ENCODE measurements at regions not wholly inside any gene's neighbourhood (a gene's known extent, or its start where the extent isn't known, plus 50 kb on each side); places are given as distances from the start of the nearest gene placed in this dataset.

DNA sequence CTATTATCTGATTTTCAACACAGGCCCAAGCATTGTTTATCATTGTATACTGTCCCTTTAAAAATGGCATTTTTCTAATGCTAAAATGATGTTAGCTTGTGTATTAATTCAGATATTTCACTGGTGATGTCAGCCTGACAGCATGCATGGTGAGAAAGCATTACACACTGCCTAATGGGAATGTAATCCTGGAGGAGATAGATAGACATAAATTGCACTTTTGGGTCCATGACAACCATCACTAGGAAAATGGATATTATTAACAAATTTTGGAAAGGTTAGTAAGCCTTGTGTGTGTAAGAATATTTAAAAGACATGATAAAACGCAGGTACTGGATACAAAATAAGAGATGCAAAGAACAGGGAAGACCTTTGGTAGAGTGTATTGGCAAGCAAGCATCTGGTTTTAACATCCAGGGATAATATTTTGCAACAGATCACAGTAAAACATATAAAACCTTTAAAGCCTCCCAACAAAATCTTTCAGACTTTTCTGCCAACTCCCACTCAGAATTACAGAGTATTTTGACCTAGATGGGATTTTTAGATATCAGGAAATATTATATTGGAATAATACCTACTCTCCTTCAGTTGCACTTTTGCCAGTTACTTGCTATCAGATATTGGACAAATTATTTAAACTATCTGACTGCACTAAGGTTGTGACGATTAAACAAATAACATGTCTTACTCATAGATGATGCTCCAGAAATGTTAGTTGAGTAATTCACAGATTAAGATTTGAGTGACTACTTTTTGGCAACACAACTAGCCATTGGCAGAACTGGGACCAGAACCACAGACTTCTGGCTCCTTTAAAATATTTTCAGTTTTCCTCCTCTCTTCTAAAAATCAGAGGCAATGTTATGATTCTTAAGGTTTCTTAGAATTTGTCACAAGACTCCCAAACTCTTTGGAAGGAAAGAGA, 291.6 kb upstream of the SEMA3C start:
- TF ChIP-seq FOXK1 (CRISPR knock-in tag; IDR thresholded peaks at IDR 0.05), result no peak
- TF ChIP-seq SMAD3 (CRISPR knock-in tag; IDR thresholded peaks at IDR 0.05; ENCODE audit: borderline replicate concordance), result no peak
- TF ChIP-seq, protein P1, sequence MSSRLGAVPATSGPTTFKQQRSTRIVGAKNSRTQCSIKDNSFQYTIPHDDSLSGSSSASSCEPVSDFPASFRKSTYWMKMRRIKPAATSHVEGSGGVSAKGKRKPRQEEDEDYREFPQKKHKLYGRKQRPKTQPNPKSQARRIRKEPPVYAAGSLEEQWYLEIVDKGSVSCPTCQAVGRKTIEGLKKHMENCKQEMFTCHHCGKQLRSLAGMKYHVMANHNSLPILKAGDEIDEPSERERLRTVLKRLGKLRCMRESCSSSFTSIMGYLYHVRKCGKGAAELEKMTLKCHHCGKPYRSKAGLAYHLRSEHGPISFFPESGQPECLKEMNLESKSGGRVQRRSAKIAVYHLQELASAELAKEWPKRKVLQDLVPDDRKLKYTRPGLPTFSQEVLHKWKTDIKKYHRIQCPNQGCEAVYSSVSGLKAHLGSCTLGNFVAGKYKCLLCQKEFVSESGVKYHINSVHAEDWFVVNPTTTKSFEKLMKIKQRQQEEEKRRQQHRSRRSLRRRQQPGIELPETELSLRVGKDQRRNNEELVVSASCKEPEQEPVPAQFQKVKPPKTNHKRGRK (CRISPR knock-in tag; IDR thresholded peaks at IDR 0.05; ENCODE audit: borderline replicate concordance), result no peak
- TF ChIP-seq NFATC4 (CRISPR knock-in tag; IDR thresholded peaks at IDR 0.05), result no peak
- no peak for TF ChIP-seq ZNF396 (CRISPR knock-in tag; IDR thresholded peaks at IDR 0.05; ENCODE audit: borderline replicate concordance)
- TF ChIP-seq ZNF423 (CRISPR knock-in tag; IDR thresholded peaks at IDR 0.05), result no peak
- TF ChIP-seq, protein P2, sequence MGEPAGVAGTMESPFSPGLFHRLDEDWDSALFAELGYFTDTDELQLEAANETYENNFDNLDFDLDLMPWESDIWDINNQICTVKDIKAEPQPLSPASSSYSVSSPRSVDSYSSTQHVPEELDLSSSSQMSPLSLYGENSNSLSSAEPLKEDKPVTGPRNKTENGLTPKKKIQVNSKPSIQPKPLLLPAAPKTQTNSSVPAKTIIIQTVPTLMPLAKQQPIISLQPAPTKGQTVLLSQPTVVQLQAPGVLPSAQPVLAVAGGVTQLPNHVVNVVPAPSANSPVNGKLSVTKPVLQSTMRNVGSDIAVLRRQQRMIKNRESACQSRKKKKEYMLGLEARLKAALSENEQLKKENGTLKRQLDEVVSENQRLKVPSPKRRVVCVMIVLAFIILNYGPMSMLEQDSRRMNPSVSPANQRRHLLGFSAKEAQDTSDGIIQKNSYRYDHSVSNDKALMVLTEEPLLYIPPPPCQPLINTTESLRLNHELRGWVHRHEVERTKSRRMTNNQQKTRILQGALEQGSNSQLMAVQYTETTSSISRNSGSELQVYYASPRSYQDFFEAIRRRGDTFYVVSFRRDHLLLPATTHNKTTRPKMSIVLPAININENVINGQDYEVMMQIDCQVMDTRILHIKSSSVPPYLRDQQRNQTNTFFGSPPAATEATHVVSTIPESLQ (CRISPR knock-in tag; IDR thresholded peaks at IDR 0.05), result no peak
- TF ChIP-seq ZNF121 (CRISPR knock-in tag; IDR thresholded peaks at IDR 0.05), result no peak
- no peak overlapping the region for H3K27ac Mint-ChIP-seq
- no peak overlapping the region for H3K4me3 Mint-ChIP-seq
- no peaks in the 10 kb centered on the region for H3K27me3 Mint-ChIP-seq (ENCODE audit: low read depth)
- no peak for ATAC-seq
- no peaks in the 10 kb centered on the region for H3K9me3 Mint-ChIP-seq
- no peaks in the 10 kb centered on the region for H3K4me1 Mint-ChIP-seq
- no peaks in the 10 kb centered on the region for H3K36me3 Mint-ChIP-seq
- POLR2A ChIA-PET, result no interaction called here
- no peak for DNase-seq (ENCODE audit: low spot score)
- CTCF ChIA-PET, result no interaction called here

DNA sequence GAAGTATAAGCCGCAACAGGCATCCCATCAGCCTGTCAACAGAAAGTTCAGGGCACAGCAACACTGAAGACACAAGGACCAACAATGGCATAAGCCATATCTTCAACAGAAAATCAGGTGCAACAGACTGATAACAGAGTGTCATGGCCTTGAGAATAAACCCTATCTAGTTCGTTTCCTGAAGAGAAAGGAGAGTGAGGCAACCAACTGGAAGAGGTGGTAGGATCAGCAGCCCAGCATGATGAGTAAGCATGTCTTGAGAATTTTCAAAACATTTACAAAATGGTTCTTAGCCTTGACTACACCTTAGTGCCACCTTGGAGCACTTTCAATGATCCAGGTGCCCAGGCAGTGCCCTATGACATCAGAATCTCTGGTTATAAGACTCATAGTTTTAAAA, 290.2 kb upstream of the SEMA3C start:
- CTCF ChIA-PET, result no interaction called here
- no peak for ATAC-seq
- no peak for TF ChIP-seq ZNF263 (CRISPR knock-in tag; IDR thresholded peaks at IDR 0.05; ENCODE audit: low read depth)
- TF ChIP-seq, protein P3, sequence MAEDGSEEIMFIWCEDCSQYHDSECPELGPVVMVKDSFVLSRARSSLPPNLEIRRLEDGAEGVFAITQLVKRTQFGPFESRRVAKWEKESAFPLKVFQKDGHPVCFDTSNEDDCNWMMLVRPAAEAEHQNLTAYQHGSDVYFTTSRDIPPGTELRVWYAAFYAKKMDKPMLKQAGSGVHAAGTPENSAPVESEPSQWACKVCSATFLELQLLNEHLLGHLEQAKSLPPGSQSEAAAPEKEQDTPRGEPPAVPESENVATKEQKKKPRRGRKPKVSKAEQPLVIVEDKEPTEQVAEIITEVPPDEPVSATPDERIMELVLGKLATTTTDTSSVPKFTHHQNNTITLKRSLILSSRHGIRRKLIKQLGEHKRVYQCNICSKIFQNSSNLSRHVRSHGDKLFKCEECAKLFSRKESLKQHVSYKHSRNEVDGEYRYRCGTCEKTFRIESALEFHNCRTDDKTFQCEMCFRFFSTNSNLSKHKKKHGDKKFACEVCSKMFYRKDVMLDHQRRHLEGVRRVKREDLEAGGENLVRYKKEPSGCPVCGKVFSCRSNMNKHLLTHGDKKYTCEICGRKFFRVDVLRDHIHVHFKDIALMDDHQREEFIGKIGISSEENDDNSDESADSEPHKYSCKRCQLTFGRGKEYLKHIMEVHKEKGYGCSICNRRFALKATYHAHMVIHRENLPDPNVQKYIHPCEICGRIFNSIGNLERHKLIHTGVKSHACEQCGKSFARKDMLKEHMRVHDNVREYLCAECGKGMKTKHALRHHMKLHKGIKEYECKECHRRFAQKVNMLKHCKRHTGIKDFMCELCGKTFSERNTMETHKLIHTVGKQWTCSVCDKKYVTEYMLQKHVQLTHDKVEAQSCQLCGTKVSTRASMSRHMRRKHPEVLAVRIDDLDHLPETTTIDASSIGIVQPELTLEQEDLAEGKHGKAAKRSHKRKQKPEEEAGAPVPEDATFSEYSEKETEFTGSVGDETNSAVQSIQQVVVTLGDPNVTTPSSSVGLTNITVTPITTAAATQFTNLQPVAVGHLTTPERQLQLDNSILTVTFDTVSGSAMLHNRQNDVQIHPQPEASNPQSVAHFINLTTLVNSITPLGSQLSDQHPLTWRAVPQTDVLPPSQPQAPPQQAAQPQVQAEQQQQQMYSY (CRISPR knock-in tag; IDR thresholded peaks at IDR 0.05), result no peak
- POLR2A ChIA-PET, result no interaction called here
- Mint-ChIP-seq H3K36me3 (no peaks in the 10 kb centered on the region), H3K4me3 (no peak overlapping the region), H3K27ac (no peak overlapping the region; the same call in 1 of the 2 replicates), H3K9me3 (0 out of 2 replicates have a peak, but pooled peaks cover 3% of the 10 kb centered on the region), H3K4me1 (no peaks in the 10 kb centered on the region), H3K27me3 (ENCODE audit: low read depth) (no peaks in the 10 kb centered on the region)
- no peak for DNase-seq (ENCODE audit: low spot score)

DNA sequence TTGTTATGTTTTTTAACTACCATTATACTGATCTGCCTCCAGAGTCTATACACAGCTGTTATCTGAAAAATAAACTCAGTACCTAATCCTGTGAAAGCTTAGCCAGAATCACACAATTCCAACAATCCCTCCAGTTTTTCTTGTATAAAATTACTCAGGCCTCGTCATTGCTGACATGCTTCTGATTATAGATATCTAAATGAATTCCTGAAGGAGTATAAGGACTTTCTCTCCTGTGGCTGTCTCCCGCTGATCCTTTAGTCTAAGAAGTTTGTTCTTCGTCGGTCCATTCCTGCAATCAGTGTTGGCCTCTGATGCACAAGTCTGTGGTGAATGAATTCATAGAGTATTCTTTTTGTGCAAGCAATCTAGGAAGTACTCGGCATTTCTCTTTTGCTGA, 288.9 kb upstream of the SEMA3C start:
- no peak overlapping the region for H3K27ac Mint-ChIP-seq
- DNase-seq (ENCODE audit: low spot score), result no peak
- ChIA-PET POLR2A (no interaction called here), CTCF (no interaction called here)
- no peaks in the 10 kb centered on the region for H3K36me3 Mint-ChIP-seq
- no peaks in the 10 kb centered on the region for H3K27me3 Mint-ChIP-seq (ENCODE audit: low read depth)
- no peaks in the 10 kb centered on the region for H3K4me1 Mint-ChIP-seq
- H3K4me3 Mint-ChIP-seq, result no peak overlapping the region
- H3K9me3 Mint-ChIP-seq, result 0 out of 2 replicates have a peak, but pooled peaks cover 3% of the 10 kb centered on the region
- no peak for ATAC-seq
- TF ChIP-seq ESRRA (CRISPR knock-in tag; IDR thresholded peaks at IDR 0.05; ENCODE audit: borderline replicate concordance) (no peak), TP53 (CRISPR knock-in tag; IDR thresholded peaks at IDR 0.05) (no peak), RELA (CRISPR knock-in tag; IDR thresholded peaks at IDR 0.05; ENCODE audit: borderline replicate concordance) (no peak), GABPB1 (CRISPR knock-in tag; IDR thresholded peaks at IDR 0.05) (no peak), PRRX2 (CRISPR knock-in tag; IDR thresholded peaks at IDR 0.05) (no peak)
- TF ChIP-seq, protein P4, sequence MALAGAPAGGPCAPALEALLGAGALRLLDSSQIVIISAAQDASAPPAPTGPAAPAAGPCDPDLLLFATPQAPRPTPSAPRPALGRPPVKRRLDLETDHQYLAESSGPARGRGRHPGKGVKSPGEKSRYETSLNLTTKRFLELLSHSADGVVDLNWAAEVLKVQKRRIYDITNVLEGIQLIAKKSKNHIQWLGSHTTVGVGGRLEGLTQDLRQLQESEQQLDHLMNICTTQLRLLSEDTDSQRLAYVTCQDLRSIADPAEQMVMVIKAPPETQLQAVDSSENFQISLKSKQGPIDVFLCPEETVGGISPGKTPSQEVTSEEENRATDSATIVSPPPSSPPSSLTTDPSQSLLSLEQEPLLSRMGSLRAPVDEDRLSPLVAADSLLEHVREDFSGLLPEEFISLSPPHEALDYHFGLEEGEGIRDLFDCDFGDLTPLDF (CRISPR knock-in tag; IDR thresholded peaks at IDR 0.05), result no peak
- TF ChIP-seq, protein P5, sequence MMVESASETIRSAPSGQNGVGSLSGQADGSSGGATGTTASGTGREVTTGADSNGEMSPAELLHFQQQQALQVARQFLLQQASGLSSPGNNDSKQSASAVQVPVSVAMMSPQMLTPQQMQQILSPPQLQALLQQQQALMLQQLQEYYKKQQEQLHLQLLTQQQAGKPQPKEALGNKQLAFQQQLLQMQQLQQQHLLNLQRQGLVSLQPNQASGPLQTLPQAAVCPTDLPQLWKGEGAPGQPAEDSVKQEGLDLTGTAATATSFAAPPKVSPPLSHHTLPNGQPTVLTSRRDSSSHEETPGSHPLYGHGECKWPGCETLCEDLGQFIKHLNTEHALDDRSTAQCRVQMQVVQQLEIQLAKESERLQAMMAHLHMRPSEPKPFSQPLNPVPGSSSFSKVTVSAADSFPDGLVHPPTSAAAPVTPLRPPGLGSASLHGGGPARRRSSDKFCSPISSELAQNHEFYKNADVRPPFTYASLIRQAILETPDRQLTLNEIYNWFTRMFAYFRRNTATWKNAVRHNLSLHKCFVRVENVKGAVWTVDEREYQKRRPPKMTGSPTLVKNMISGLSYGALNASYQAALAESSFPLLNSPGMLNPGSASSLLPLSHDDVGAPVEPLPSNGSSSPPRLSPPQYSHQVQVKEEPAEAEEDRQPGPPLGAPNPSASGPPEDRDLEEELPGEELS (CRISPR knock-in tag; IDR thresholded peaks at IDR 0.05), result no peak
- TF ChIP-seq, protein P6, sequence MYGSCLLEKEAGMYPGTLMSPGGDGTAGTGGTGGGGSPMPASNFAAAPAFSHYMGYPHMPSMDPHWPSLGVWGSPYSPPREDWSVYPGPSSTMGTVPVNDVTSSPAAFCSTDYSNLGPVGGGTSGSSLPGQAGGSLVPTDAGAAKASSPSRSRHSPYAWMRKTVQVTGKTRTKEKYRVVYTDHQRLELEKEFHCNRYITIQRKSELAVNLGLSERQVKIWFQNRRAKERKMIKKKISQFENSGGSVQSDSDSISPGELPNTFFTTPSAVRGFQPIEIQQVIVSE (CRISPR knock-in tag; IDR thresholded peaks at IDR 0.05; ENCODE audit: borderline replicate concordance), result no peak
- TF ChIP-seq, protein P7, sequence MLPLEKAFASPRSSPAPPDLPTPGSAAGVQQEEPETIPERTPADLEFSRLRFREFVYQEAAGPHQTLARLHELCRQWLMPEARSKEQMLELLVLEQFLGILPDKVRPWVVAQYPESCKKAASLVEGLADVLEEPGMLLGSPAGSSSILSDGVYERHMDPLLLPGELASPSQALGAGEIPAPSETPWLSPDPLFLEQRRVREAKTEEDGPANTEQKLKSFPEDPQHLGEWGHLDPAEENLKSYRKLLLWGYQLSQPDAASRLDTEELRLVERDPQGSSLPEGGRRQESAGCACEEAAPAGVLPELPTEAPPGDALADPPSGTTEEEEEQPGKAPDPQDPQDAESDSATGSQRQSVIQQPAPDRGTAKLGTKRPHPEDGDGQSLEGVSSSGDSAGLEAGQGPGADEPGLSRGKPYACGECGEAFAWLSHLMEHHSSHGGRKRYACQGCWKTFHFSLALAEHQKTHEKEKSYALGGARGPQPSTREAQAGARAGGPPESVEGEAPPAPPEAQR (CRISPR knock-in tag; IDR thresholded peaks at IDR 0.05), result no peak
